GM21619 (cell line): ENCODE measurements at regions not wholly inside any gene's neighbourhood (a gene's known extent, or its start where the extent isn't known, plus 50 kb on each side); places are given as distances from the start of the nearest gene placed in this dataset.
A peak's percentile ranks its signal among the peaks of the same experiment; 100 is the strongest.

ENCODE experiments used
- ATAC-seq: cut with Tn5 transposase; IDR thresholded peaks from one replicate; pipeline ENCODE4 v1.9.1; 2021; ENCODE audit not compliant: unreplicated experiment

GRCh38 chr2:217262911-217263310, 403.0 kb upstream of the TNP1 start:
- ATAC-seq = no peak

GRCh38 chr2:217261452-217261851, 401.6 kb upstream of the TNP1 start:
- ATAC-seq = no peak

- no peak for ATAC-seq
These were observed 400.7 kb upstream of the TNP1 start for GRCh38 chr2:217260441-217261115.

DNA sequence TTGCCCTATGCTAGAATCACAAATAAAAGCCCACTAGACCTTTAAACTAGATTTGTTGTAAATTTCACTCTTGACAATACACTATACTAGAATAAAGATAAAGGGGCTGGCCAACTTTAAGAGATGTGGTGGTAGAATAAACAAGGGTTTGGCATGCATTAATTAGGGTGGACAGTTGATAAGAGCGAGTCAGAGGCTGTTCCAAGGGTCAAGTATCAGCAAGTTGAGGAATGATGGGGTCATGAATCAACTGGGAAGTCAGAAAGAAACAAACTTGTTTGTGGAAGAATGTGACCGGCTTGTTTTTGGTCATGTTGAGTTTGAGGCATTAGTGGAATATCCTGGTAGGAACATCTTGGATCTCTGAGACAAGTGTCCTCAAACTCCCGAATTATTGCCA, 398.3 kb upstream of the TNP1 start:
- no peak for ATAC-seq

GRCh38 chr2:217256251-217256650, 396.4 kb upstream of the TNP1 start:
- no peak for ATAC-seq

GRCh38 chr2:217254111-217254510, 394.2 kb upstream of the TNP1 start:
- no peak for ATAC-seq

DNA sequence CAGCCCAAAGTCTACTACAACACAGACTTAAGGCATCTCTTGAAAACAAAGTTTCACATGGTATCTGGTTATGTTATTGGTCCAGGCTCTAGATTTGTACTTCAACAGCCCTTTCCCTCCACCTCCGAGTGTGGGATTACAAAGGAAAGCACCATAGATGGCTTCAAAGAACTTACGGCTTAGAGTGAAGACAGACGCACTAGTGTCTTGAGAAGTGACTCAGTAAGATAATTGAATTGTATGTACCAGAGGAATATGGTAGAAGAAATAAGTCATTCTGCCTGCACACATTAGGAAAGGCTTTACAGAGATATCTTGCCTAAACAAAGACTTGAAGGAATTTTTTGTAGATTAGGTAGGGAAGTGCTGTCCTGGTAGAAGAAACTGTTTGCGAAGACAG, 392.3 kb upstream of the TNP1 start:
- no peak for ATAC-seq

- no peak for ATAC-seq
These were observed 390.2 kb upstream of the TNP1 start for GRCh38 chr2:217250013-217250524.

DNA sequence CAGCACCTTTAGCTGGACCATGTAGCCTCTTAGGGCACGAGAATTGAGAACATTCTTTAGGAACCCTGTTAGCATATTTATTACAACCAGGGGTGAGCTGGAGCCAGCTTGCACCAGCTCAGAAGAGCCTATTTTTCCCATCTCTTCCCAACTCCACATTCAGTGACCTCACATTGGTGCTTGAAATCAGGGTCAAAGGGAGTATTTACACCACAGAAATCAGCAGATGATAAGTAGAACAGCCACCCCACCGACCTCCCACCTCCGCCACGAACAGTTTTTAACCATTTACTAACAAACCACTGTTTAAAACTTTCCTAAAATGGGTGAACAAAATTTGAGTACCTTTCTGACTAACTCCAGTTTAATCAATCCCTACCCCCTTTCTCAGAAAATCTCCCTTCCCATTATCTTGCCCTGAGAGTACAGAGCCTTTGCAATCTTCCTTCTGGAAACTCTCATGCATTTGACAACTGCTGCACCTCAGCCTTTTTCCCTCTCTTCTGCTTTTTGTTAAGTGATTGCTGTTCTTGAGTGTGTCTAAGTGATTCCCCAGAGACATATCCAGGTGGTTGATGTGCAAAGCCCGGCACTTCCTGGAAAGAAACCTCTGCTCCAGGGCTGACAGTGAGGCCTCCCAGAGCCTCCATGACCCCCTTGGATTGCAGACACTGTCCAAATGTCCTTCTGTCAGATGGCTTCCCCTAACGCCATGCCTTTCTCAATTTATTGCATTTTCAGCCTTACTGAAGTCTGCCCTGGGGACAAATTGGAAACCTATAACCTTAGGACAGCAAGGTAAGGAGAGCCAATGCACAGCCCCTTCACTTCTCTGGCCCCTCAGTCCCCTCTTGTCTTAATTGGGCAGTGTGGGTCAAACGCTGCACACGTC, 389.5 kb upstream of the TNP1 start:
- ATAC-seq = no peak

- ATAC-seq = peak; percentile 98
These were observed 388.6 kb upstream of the TNP1 start for GRCh38 chr2:217248312-217248935.

DNA sequence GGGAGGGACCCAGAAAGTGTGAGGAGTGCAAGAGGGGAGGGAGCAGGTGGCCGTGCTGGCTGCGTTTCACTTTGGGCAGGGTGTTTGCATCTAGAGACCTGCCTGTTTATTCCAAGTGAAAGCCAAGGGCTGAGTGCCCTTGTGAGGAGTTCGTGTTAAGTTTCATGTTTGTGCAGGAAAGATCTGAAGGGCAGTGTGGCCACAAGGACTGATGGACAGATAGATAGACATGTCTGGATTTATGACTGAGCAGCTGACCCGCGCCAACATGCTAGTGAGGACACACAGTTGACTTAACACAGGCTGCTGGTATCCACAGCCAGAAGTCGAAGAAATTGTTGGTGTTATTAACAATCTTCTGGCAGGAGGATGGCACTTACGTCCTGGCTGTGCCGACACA, 387.6 kb upstream of the TNP1 start:
- ATAC-seq = no peak

DNA sequence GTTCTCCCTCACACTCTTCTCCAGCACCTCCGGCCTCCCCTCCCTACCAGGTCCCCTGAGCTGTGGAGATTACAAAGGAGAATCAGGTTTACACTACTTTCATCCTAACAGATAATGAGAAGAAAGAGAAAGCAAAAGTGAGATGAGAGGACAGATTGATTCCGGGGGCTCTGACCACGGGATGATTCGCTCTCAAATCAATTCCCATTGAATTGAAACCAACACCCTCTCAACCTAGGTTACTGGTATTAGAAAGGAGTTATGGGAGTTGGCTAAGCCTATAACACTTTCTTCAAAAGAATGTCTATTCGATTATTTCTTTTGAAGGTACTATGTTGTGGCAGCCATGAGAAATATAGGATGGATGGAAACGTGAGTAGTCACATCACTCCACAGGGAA, 386.2 kb upstream of the TNP1 start:
- ATAC-seq = no peak

DNA sequence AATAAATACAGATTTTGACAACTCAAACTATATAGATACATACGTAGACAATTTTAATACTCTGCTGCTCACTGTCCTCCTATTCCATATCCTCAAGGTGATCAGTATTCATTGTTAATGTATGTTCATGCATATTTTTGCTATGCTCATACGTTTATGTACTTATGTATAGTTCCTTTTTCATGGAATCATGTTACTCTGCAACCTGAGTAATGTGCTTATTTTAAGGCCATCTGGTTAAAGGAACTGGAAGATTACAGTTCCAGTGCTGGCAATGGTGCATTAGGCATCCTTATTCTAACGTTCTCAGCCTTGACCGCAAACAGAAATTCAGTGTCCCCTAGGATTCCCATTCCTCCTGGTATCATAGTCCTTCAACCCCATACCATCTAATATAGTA, 385.0 kb upstream of the TNP1 start:
- ATAC-seq = no peak

- ATAC-seq = no peak
These were observed 383.1 kb upstream of the TNP1 start for GRCh38 chr2:217242947-217243346.

DNA sequence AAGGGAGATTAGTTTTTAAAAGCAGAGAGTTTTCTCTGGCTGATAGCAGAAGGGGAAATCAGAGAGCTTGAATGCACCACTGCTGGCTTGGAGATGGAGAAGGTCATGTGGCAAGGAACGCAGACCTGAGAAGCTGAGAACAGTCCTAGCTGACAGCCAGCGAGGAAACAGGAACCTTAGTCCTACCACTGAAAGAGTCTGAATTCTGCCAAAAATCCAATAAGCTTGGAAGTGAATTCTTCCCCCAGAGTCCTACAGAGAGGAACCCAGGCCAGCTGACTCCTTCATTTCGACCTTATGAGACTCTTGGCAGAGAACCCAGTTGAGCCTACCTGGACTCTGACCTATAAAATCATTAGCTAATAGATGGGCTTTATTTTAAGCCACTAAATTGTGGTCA, 371.9 kb upstream of the TNP1 start:
- no peak for ATAC-seq

DNA sequence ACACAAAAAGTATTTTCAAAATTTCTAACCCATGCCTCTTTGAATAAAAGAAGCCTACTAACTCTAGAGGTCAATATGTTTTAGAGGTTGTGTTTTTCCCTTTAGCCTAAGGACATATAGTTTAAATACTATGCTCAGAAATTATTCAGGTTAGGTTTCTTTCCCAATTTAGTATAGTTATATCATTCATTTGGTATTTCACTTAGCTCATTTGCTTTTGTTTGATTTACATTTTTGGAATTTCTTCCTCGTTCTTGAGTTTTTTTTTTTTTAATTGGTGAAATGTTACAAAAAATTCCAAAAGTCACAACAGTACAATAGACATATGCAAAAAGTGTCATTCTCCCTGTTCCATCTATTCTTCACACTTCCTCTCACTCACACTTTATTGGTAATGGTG, 371.3 kb upstream of the TNP1 start:
- ATAC-seq = no peak

- ATAC-seq = no peak
These were observed 368.9 kb upstream of the TNP1 start for GRCh38 chr2:217228732-217229131.

GRCh38 chr2:217227794-217228193, 367.9 kb upstream of the TNP1 start:
- no peak for ATAC-seq

DNA sequence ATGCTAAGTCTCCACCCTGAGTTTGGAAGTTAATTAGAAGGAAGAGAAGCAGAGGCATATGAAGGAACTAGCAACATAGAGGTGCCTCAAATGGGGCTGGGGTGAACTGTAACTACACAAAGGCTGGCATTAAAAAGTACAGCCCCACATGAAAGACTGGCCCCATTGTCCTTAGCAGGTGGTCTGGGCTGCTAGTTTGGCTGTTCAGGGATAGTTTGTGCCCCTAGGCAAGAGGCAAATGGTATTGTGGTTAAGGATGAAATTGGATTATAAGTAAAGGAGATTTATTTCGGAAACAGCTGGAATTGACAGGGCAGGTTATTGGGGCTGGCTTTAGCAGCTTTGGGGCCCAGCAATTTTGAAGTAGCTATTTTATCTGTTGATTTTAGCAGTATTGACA, 365.7 kb upstream of the TNP1 start:
- ATAC-seq = no peak

- ATAC-seq = peak; percentile 74
These were observed 363.5 kb upstream of the TNP1 start for GRCh38 chr2:217223222-217223930.

DNA sequence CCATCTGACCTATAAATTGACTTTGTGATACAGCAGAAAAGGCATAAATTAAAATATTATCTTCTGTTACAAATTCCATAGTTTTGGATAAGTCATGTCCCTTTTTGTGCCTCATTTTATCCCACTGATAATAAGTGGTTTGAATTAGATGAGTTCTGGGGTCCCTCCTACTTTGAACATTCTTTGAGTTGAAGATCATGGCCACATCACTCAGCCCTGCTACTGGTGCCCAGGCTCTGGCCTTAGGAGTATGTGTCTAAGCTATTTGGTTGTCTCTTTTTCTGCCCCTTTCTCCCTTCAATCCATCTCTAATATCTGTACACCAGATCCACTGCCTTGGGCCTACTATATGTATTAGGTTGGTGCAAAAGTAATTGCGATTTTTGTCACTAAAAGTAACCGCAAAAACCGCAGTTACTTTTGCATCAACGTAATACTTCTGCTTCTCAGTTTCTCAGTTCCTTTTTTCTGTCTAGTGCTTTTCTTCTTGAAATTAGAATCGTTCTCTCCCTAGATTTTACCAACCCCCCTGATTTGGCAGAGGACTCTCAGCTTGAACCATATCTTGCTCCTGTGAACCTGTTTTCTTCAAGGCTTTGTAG, 362.5 kb upstream of the TNP1 start:
- ATAC-seq = peak; percentile 31
